SHP77 treated with DMSO at 0.1 percent for 48 hours (cell line): ENCODE measurements at regions not wholly inside any gene's neighbourhood (a gene's known extent, or its start where the extent isn't known, plus 50 kb on each side); places are given as distances from the start of the nearest gene placed in this dataset.
"Not testable (repeated sequence)": the region's sequence is repeated elsewhere in the genome, so short reads cannot be mapped to it uniquely, and the experiment has no call there.

Source experiments
- DNase-seq: peaks from one replicate; lab custom pipeline; 2025; lab: John Stamatoyannopoulos, UW

DNA sequence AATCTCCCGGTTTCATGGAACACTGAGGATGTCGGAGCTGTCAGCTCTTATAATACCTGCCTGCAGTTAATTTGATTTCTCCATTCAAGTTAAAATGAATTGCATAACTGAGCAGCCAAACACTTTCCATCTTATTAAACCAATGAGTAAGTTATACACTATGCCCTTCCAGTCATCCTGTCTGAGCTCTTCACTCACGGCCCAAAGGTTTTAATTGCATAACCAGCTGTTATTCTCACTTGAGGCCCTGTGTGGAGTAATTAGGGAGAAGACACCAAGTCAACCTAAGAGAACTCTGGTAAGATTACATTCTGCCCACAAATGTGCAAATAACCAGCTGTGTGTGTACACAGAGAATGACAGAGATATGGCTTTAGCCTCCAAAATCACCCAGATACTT lies 303.5 kb downstream of the TBC1D4 start:
- no peak for DNase-seq

DNA sequence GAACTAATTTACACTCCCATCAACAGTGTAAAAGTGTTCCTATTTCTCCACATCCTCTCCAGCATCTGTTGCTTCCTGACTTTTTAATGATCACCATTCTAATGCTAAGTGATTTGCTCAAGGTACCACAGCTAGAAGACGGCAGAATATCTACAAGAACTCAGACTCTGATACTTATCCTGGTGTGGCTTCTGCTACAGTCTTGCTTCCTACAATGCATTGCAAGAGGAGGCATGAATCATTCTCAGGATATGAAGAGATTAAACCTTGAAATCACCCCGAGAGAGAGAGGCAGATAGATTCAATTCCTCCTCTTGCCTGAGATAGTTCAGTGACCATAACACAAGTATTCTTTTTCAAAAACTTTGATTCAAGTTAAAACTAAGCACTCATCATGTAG lies 306.4 kb downstream of the TBC1D4 start:
- DNase-seq = no peak

DNA sequence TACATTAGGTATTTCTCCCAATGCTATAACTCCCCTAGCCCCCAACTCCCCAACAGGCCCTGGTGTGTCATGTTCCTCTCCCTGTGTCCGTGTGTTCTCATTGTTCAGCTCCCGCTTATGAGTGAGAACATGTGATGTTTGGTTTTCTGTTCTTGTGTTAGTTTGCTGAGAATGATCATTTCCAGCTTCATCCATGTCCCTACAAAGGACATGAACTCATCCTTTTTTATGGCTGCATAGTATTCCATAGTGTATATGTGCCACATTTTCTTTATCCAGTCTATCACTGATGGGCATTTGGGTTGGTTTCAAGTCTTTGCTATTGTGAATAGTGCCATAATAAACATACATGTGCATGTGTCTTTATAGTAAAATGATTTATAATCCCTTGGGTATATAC lies 306.9 kb downstream of the TBC1D4 start:
- DNase-seq = not testable (repeated sequence)

DNA sequence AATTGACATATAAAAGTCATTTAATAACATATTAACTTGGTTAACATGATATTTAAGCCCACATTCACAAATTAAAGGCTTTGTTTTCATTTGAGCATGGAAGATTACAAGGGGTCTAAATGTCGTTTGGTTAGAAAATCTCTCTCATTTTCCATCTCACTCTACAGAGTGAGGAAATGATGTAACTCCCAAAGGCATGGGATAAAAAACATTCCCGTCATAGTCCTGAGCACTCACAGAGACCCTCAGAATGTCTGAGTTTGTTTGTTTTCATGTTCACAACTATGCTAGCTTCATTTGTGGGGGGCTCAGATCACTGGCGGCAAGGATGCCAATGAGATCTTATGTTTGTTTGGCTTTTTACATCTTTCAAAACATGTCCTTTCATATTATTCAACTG lies 307.5 kb downstream of the TBC1D4 start:
- no peak for DNase-seq

DNA sequence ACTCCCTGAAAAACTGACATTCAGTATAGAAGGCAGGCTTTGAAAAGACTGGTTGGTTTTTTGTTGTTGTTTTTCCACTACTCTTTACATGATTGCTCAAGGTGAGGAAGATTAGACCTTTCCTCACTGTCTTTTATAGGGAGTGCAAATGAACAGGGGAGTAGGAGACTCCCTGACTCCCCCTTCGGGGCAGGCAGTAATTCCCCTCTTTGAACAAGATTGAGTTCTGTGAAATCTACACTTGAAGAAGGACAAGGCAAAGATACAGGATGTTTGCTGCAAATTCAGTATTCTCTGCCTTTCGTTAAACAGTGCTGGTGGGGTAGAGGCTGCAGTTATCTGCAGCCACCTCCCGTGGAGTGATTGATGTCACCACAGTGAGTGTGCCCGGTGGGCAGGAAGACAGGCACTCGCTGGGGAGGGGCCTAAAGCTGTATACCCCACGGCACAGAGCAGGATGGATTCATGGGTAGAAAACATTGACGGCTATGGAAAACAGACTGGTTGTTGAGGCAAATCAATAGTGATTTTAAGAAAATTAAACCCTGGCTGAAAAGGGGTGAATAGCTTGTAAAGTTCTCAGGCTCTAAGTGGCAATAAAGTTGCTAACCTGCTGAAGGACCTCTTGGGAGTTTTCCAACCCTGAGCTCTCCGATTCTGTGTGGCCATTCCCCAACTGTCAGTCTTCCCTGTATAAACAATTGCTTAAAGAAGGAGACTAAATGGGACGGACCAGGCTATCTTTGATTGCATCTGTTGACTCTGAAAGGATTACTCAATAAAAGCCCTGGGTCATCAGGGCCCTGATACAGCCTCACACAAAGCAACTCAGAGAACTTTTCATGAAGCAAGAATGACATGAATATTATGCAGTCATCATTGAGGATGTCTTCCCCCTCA lies 308.3 kb downstream of the TBC1D4 start:
- DNase-seq = no peak

DNA sequence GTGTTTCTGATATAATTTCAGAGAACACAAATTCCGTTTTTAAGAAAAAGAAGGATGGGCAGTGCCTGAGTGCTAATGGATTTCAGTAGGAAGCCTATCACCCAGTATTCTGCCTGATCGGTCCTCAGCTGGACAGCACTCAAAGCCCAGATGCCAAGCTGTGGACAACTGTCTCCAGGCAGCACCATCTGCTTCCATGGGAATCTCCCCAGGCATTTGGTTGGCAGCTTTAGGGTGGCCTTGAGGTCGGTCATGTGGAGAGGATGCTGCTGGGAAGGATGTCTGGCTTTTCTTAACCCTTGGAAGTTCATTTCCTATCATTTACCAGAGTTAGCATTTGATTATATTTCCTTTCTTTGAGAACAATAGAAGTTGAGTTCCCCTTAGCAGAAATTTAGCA lies 311.7 kb downstream of the TBC1D4 start:
- DNase-seq = no peak

DNA sequence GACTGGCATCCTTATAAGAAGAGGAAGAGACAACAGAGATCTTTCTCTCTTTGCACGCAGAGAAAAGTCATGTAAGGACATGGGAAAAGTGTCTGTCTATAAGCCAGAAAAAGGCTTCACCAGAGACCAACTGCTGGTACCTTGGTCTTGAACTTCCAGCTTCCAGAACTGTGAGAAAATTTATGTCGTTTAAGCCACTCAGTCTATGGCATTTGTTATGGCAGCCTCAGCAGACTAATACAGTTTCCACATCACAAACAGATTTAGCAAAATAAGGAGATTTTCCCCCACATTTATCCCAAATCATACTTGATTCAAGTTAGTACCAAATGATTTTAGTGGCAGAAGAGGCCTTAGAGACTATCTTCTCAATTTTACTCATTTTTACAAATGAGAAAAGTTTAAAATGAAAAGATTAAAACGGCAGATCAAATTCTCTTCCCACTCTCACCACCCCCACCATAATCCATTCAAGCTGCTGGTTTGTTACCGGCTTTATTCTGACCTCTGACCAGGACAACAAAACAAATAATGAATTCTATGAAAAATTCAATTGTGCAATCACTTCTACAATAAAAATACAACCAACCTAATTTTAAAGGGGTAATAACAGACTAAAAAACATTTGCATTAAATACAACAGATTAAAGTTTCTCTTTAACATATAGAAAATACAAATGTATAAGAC lies 316.3 kb downstream of the TBC1D4 start:
- DNase-seq = no peak

DNA sequence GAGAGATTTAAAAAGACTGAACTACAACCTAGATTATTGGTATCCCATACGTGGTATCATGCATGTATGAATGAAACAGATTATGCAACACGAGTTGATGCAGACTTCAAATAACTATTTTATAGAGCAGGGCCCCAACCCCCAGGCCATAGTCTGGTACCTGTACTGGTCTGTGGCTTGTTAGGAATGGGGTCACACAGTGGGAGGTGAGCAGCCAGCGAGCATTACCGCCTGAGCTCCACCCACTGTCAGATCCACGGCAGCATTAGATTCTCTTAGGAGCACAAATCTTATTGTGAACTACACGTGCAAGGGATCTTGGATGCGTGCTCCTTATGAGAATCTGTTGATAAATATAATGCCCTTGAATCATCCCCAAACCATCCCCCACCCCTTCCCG lies 320.2 kb downstream of the TBC1D4 start:
- DNase-seq = no peak

DNA sequence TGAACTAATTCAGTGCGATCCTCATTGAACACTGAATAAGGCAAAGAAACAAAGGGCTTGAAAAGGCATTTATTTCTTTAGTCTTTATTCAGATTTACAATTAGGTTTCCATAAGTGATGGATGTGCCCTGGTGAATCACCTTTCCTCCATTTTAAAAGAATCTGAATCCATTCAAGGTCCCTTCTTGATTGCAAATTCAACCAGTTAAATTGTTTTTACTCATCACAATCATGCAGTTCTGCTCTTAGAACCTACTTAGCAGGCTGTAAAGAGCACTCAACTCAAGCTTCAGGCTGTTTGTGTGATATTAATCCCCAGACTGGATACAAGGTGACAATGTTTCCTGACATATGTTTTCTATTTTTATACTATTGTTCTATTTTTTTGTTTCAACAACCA lies 321.0 kb downstream of the TBC1D4 start:
- DNase-seq = no peak

DNA sequence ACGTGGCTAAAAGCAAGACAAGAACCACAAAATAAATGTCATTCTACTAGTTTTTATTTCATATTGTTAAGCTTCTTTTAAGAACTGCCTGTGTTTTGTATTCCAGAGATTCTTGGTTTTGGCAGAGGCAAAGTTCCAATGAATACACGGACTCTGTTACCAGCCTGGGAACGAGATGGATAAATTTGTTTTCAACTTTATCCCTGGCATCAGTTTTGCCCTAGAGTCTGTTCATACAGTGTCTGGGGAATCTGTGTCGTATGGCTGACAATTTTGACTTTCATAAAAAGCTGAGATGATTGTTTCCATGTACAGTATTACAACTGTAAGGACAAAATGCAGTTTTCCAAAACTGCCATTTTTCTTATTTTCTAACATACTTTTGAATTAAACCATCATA lies 327.6 kb downstream of the TBC1D4 start:
- DNase-seq = no peak

DNA sequence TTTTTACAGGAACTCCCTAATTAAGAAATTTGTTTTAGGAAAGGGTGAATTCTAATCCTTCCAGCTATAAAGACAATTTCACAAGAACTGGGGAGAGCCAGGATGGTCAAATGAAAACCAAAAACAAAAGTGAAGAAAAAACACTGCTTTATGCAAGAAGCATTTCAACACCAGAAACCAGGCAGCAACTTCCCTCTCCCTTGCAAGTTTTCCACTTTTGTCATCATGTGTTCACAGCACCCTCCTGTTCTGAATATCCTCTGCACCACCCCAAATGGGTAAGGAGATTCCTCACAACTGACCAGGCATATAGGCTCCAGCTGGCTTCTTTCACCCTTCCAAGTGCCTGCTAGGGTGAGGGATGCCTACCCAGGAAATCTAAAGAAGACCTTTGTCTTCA lies 328.1 kb downstream of the TBC1D4 start:
- no peak for DNase-seq

DNA sequence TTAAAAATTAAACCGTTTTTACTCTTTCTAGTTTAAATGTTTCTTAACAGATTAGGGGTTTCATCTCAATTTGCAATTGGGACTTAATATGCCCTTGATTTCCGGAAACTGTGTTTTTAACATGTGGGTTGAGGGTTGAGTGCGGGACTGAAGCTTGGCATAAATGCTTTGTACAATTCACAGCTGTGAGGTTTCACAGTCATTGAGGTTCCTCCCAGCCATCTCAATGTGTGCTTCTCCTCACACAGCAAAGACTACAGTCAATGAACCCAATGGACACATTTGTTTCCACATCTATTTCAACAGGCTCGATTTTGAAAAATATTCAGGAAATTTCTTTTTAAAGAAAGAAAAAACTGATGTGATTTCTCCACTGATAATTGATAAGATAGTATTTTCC lies 328.6 kb downstream of the TBC1D4 start:
- DNase-seq = no peak

DNA sequence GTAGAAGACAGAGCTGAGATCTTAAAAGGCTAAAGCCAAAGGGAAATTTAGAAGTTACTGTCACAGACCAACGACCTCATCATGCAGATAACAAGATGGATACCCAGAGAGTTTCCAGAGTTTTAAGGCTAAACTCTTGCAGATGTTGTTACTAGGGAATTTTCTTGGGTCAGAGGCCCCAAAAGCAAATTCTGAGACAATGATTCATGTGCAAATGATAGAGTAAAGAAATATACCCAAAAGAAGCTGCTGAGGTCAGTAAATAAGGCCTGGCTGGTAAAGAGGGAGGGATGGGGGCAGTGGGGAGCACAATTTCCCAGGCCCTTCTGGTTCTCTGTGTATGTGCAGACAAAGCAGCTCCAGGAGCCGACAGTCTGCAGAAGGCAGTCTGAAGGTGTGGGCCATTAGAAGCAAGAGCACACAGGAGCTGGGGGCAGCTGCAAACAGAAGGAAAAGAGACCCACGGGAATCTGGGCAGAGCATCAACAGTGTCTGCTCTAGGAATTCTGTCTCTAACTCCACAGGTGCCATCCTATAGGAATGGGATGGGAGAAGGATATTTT lies 330.8 kb downstream of the TBC1D4 start:
- DNase-seq = no peak

DNA sequence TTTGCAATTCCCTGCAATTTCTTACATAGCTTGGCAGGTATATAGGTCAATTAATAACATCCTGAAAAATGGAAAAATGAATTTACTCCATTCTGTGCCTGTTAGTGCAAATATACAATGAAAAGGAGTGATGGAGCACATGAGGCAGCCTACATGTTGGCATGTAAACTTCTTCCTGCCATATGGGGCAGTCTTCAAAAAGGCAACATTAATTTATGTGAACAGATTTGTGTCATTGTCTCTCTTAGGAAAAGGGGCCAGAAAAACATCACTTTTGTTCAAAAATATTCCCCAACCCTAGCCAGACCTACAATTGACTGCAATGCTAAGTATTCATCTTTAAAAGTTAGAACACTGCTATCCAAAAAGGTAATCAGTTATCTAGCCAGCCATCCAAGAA lies 332.2 kb downstream of the TBC1D4 start:
- no peak for DNase-seq

DNA sequence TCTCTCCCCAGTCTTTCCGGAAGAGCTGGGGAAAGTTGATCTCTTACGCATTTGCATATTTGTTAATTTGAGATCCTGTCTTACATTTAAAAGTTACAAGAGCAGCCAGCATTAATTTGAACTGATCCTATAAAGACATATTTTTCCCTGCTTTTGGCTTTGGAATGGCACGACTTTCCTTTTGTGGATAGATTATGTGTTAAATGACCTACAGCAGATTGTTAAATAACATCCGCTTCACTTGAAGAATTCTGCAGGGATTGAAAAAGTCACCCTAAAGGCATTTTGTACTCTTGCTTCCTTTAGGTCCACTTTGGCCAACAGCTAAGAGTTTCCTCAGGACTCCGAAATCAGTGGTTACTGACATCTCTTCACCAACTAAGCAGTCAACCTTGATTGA lies 334.0 kb downstream of the TBC1D4 start:
- DNase-seq = no peak

DNA sequence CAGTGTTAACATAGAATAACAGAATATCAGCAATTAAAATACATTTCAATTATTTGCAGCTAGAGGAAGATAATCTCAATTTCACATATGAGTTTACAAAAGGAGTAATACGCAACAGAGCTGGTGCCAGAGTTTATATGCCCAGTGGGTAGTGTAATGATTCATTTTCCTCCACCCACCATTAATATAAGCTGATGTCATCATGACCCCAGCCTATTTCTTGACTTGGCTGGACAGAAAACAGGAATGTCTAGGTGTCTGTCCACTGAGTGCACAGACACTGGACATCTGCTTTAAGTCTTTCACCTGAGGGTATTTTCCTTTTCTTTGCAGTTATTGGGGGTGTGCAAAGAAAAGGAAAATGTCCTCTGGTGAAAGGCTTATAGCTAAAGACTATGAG lies 335.5 kb downstream of the TBC1D4 start:
- DNase-seq = no peak

DNA sequence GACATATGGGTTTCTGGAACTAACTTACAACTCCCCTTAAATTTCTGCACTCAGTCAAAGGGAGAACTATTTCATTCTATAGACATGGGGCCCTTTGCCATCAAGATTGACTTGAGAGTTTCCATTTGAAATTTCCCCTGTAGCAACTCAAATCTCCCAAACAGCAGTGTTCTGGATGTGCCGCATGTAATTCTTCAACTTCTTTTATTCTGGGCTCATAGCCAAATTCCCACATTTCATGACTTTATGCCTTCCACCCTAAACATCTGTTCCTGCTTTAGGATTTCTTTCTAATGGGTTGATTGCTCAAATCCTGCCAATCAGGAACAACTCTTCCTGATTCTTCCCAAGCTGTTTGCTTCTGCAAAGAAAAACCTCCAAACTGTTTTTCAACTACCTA lies 336.0 kb downstream of the TBC1D4 start:
- no peak for DNase-seq

DNA sequence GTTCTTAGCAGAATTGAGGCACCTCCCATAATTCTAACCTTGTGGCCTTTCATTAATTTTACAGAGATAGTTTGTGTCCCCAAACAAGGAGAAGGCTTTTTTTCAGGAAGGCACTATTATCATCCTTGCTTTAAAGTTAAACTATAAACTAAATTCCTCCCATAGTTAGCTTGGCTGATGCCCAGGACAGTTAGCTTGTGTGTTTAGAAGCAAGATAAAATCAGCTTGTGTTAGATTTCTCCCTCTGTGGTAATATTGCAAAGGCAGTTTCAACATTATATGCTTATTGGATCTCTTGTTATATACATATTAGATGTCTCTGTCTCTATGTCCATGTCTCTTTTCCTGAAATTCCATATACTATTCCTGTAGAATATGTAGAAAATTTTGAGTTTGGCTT lies 342.7 kb downstream of the TBC1D4 start:
- no peak for DNase-seq

DNA sequence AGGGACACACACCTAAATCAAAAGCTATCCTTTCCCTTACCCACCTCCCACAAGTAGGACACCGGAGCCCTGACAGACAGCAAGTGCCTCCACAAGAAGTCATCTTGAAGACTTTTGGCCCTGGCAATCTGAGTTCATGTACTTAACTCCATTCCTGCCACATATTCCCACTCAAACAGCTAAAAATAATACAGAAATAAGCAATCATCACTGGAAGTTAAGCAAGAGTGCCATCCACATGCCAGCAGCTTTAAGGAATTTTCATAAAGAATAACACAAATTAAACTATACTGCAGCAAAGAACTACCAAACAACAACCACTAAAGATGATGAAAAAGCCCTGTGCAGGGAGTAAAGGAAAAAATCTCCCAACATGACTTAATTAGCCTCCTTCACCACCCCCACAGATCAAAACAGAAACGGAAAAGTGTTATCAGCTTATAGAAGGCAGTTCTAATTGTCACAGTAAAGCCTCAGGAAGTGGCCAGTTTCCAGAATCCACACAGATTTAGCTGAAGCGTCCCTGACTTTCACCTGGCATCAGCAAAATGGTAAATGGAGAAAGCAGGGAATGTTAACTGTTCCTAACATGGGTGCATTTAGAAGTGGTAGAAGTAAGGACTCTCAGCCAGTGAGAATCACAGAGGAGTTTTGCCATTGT lies 343.9 kb downstream of the TBC1D4 start:
- DNase-seq = no peak

DNA sequence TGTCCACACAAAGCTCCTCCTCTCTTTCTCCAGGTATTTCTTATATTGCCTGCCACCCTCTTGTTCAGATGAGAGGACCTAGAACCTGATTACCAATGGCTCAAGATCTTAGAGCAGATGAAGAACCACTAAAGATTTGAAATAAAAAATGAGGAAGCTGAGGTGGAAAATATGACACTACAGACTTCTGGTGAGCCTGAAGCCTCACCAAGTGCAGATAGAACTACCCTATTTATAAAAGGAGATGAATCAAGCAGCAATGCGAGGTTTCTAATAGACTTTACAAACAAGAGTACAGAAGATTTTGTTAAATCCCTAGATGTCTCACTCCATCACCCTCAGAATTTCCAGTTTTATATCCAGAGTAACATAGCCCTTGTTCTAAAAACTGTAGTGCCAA lies 345.8 kb downstream of the TBC1D4 start:
- DNase-seq = no peak

DNA sequence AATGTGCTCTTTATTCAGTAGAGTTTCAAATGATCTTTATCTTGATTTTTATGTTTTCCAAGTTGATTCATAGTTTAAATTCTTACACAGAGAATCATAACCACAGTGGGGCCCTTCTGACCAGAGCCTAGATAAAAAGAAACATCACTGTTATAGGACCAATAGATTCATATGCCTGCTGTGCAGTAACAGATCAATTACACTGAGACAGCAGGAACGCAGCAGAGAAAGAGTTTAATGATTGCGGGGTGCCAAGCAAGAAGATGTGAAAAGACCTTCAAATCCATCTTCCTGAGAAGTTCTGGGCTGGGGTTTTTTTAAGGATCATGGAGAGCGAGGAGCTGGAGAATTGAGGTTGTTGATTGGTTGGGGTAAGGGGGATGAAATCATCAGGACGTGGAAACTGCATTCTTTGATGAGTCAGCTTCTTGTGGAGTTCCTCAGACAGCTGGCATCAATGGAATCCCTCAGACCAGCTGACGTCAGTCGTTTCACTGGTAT lies 346.6 kb downstream of the TBC1D4 start:
- DNase-seq = no peak
